ENCODE measurements at regions not wholly inside any gene's neighbourhood (a gene's known extent, or its start where the extent isn't known, plus 50 kb on each side); places are given as distances from the start of the nearest gene placed in this dataset.

GRCh38 chr21:26652854-26653253 lies 79.8 kb upstream of the CYYR1 start:
- DNase-seq = no peak

GRCh38 chr21:26641062-26641461 lies 68.0 kb upstream of the CYYR1 start:
- no peak for DNase-seq

- DNase-seq = no peak
Observed at GRCh38 chr21:26637201-26637745, 64.2 kb upstream of the CYYR1 start.

- DNase-seq = no peak
Observed at GRCh38 chr21:26635681-26636080, 62.6 kb upstream of the CYYR1 start.

- DNase-seq = no peak
Observed at GRCh38 chr21:26632691-26633090, 59.6 kb upstream of the CYYR1 start.

- DNase-seq = no peak
Observed at GRCh38 chr21:26626187-26626586, 53.1 kb upstream of the CYYR1 start.

GRCh38 chr21:26624983-26625519 lies 52.0 kb upstream of the CYYR1 start:
- no peak for DNase-seq
